Activated CD4-positive, alpha-beta T cell treated with anti-CD3 and anti-CD28 coated beads, Interleukin-2, amount 50 U/mL, for 24 hours (primary cell): ENCODE measurements at regions not wholly inside any gene's neighbourhood (a gene's known extent, or its start where the extent isn't known, plus 50 kb on each side); places are given as distances from the start of the nearest gene placed in this dataset.

ENCODE experiments used
- DNase-seq, 2 donors: peaks; one replicate each; pipeline ENCODE4 v3.0.0-alpha.2; 2020; ENCODE audit warnings: low read depth in 1 of 2, low spot score in 1 of 2

DNA sequence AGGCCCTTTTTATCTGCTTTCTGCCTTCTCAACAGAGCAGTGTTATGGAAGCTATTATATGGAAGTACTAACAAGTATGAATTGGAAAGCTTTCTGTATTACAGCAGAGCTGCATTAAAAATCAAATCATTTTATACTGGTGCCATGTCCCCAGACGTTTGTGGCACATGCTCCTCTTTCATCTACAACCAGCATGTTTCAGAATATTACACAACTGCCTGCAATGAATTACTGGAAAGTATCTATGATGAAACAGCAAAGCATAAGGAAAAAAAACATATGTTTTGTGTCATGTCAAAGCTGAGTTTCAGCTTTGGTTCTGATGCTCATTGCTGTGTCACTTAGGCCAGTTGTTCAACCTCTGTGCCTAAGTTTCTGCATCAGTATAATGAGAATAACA, 576.8 kb downstream of the GBA3 start:
- DNase-seq = no peak

DNA sequence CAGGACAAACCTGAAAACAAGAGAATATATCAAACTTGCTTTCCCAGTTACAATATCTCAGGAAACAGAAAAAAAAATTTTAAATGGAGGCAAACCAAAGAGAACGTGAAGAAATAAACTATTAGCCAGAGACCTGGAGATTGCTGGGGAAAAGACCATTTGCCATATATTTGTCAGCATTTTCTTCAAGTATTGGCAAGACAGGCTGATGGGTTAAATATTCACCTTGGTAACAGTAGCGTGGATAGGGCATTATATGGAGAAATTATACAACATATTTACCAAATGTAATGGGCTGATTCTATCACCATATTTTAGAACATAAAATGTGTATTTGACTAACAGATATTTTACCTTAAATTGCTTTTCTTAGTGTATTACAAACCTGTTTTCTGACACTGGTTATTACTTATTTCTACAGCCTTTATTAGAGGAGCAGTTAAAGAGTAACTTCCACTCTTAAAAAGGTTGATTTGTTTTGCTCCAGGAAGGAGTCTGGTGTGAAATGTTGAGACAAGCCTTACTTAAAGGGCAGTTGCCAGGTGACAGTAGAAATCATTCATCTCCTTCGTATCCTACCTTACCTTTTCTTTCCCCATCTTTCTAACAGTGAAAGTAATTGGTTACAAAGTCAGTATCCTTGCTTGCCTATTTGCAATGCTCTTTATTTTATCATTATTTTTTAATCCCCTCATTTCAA, 575.5 kb downstream of the GBA3 start:
- DNase-seq = no peak

DNA sequence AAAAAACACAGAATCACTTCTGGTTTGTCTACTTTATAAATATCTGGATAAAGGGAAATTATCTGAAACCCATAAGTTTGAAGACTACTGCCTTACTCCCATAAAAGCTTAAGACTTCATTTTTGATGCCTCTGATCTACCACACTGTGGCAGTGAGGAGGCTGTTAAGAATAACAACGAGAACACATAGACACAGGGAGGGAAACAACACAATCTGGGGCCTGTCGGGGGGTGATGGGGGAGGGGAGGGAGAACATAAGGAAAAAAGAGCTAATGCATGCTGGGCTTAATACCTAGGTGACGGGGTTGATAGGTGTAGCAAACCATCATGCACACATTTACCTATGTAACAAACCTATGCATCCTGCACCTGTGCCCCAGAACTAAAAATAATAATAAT, 573.7 kb downstream of the GBA3 start:
- no peak for DNase-seq

DNA sequence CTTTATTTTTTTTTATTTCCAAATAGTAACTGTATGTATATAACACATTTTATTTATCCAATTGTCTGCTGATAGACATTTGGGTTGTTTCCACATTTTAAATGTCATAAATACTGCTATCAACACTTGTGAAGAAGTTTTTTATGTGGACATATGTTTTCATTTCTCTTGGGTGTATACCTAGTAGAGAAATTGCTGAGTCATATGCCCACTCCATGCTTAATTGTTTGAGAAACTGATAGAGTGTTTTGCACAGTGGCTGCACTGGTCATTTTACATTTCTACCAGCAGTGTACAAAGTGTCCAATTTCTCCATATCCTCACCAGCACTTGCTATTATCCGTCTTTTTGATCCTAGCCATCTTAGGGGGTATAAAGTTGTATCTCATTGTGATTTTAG, 567.8 kb downstream of the GBA3 start:
- DNase-seq = no peak

DNA sequence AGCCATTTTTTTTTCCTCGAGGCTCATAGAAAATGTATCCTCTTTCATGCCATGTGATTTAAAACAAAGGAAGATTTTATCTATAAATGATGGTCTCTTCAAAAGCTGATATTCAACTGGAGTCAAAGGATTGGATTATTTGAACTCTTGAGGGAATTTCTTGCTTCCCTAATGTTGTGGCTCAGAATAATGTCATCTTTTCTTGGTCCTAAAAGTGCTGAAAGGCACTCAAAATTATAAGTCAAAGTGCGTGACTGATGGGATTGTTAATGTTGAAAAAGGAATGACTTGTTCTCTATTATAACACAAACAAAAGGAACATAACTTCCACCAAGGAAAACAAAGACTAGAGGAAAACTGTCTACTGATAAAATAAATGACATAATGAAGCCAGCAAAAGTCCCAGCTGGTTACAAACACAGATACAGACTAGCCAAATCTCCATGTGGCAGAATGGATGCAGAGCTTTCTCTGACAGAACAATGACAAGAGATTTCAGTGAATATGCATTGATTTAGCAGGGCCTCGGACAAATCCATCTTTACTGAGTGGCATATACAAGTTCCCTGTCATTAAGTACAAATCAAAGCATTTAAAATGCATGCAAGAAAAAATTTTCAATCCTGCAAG, 552.6 kb downstream of the GBA3 start:
- DNase-seq = no peak

DNA sequence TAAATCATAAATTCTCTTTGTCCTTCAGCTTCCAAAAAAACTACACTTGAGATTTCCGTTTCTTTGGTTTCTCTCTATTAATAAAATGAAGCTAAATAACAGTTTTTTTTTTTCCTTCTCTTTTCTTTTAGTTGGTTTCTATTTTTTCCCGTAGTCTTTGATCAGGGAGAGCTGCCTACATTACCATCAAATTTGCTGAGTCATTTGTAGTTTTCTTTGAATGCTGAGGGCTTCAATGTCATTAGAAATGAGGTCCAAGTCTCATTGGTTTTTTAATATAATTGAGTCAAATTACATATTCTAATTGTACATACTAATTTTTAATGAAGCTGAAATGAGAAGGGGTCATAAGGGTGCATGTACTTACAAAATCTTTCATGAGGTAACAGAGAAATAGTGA, 550.2 kb downstream of the GBA3 start:
- DNase-seq = no peak

DNA sequence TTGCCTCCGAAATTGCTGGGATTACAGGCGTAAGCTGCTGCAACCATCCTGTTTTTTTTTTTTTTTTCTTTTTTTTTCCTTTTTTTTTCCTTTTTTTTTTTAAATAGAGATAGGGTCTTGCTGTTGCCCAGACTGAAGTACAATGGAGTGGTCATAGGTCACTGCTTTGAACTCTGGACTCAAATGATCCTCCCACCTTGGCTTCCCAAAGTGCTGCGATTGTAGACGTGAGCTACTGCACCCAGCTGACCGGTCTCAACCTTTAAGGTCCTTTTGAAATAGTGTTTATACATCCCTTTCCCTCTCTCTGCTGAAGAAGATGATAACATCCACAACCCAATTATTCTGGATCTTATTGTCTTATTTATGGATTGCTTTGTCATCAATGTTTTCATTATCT, 548.7 kb downstream of the GBA3 start:
- DNase-seq = no peak

DNA sequence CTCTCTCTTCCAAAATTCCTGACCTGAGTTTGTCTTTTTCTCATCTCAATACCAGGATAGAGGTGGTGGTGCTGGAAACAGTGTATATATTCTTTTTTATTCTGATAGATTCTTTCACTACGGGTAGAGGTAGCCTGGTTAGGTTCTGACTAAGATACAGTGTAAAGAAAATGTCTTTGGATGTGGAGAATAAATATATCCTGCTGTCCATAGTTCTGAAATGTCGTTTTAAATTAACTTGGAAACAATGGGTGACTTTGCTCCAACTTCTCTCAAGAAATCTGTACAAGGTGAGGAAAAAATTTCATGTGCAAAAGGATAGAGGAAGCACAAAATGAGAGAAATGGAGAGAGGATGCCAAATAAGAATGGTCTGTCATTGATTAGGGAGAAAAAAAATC, 546.1 kb downstream of the GBA3 start:
- no peak for DNase-seq

DNA sequence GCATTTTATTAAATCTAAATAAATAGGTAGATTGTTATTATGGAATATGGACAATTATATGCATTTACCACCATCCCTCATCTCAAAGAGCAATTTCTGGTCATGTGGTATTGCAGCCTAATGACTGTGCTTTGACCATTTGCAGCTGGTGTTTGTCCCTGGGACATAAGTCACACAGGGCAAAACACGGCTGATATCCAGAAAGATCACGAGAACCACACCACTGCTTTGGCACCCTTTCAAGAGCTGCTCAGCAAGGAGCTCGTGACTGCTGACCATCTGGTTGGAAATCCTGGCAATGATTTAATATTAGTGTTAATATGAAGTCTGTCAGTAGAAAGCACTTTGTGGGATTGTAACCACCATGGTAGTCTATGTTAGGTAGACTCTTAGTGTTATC, 545.0 kb downstream of the GBA3 start:
- no peak for DNase-seq

DNA sequence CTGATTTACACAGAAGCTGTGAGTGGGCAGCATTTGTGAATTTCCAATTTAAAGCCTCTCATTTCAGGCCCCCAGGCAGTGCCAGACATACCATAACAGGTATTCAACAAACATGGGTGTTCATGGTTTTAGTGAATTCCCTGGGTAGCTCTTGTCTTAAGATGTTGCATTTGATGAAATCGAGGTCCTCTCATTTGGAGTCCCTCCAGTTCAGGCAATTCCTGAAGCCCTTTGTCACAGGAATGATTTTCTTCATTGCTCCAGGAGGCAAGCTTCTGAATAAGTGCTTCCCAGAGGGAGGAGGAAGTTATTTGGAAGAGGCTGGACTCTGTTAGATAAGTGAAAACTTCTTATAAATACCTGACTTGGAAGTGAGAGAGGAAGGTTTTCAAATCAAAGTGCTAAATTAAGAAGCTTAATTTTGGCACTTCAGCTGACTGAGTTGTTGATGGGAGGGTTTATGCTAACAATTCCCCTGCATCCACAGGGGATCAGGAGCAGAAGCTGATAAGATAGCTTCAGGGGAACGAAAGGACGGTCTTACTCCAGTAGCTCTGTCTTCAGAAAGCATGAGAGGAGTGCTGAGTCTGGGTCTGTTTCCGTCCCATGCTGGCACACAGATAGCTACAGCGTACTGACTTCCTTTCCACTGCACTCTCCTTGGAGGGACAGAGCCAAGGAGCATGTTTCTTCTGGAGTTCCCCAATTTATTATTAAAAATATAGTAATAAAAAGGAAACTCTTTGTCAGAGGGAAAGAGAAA, 543.1 kb downstream of the GBA3 start:
- DNase-seq = no peak

DNA sequence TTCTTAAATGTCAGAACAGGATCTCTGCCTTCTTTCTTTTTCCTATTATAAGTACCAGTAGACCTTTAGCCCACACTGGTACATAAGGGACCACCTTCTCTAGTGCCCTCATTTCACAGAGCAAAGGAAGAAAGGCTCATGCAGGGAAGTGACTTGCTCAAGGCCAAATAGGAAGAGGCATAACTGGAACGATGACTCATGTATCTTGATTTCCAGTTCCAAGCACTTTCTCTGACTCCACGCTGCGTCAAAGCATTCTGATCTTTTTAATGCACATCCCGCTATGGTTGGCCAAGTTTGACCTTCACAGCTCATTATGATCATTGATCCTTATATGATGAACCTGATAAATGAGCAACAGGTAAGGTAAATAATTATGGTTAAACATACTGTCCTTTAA, 542.0 kb downstream of the GBA3 start:
- DNase-seq = no peak

DNA sequence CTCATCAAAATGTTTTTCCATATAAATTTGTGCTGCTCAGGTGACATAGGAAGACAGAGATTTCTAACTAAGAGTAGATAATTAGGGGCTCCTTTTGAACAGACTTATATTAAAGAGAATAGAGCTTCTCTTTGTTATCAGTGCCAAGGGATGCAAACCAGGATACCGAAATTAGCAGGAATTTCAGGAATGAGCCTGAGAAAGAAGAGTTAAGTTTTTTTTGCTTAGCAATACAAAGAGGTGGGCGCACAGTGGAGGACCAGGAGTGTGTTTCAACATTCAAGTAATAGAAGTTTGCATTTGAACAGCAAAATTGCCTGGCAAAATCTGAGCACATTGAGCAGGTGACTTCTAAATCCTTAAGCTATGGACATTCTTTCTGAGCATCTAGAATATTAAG, 541.3 kb downstream of the GBA3 start:
- DNase-seq = no peak

DNA sequence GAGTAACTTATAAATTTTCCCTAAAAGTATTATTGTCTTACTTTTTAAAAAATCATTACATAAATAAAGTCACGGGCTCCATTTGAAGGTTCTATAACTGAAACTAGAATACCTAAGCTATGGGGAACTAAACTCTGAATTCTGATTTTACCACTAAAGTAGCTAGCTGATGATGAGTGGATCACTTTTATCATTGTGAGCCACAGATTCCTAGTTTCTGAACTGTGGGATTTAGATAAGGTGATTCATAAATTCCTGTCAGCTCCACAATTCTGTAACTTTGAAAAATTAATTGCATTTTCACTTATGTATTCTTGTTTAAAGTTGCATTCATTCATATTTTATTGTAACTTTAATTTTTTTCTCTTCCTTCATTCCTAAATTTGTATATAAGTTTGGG, 540.9 kb downstream of the GBA3 start:
- no peak for DNase-seq

DNA sequence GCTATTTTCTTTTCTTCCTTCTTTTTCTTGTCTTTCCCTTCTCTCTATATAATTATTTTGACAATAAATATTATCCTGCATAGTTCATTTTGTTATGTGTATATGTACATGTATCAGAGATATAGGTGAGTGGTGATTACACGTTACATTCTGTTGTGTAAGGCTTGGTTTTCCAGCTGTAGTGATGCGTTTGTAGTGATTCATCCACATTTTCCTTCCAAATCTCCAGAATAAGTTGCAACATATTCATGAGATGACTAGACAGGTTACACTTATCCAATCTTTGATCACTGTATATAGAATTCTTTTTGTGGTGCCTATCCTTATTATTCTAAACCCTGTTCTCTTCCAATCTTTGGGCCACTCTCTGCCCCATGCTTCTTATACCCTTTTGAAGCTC, 540.2 kb downstream of the GBA3 start:
- no peak for DNase-seq

DNA sequence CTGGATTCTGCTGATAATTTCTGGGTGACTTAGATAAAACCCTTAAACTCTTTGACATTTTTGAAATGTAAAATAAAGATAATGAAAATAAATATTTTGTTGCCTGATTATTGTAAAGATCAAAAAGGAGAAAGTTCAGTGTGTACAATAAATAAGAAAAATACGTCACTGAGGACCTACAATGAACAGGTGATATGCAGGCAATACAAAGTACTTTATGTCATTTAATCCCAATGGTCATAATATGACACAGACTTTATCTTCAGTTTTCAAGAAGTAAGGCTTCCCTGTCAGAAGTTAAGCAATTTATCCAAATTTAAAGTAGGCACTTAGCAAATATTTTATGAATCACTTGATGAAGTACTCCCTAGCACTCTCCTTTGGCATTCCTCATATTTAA, 532.8 kb downstream of the GBA3 start:
- DNase-seq = no peak

DNA sequence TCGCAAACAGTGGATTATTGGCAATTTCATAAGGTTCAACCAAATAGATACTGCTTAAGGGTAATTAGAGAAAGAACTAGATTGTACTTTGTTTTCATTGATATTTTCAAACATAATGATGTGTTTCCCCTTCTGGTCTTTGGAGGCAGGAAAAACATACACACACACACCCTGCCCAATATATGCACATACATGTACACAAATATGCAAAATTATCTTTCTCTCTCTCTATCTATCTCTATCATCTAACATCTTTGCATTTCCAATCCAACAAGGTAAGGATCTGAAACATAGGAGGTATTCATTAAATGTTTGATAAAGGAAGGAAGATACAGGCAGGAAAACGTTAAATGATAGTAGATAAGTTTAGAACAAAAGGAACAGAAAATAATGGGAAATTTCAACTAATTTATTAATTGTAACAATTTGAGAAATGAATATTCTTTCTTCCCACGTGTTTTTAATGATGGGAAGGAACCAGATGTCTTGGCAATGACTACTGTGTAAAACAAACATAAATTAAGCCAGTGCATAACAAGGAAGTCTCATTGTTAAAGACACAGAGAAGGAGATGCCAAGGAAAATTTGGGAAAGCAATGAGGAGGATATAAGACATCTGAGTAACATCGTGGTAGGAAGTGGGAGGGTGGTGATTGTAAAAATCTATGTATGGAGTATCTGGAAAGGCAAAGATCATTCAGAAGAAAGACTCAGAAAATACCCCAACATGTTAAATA, 532.1 kb downstream of the GBA3 start:
- no peak for DNase-seq

DNA sequence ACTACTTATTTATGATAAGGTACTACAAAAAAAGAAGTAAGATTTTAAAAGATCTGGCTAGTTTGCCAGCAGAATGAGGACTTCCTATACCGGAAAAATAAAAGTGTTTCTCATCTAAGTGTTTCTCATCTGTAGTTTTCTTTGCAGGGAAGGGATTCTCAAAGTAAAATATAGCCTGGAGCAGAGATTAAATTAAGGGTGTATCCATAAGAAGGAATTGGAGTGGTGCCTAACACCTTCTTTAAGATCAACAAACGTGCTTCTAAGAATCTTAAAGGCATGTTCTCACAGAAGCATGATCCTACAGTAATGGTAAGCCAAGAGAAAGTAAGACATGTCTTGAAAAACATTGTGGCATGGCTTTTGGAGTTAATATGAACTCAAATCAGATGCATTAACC, 528.2 kb downstream of the GBA3 start:
- no peak for DNase-seq

DNA sequence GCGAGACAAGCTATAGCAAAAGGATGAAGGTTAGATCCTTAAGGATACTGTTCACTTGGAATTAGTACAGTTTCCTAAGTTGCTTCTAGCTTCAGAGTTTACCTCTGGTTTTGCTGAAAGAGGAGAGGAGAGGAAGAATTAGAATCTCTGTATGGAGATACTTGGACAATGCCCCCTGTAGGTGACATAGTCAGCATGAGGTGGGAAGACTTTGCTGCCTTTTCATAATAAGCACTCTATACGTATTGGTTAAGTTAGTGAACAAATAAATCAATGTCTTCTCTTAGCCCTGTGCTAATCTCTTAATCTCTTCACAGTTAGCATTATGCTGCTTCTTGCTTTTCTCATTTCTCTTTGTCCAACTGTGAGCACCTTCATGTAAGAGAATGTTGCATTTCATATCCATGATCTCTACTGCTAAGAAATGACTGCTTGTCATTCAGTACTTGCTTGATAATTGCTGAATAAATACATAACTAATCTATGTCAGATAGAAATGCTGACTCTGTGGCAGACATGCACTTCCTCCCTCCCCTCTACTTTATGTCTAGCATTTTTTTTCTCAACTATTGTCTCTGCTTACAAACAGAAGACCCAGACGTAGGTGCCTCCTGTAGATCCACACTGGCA, 527.2 kb downstream of the GBA3 start:
- no peak for DNase-seq

DNA sequence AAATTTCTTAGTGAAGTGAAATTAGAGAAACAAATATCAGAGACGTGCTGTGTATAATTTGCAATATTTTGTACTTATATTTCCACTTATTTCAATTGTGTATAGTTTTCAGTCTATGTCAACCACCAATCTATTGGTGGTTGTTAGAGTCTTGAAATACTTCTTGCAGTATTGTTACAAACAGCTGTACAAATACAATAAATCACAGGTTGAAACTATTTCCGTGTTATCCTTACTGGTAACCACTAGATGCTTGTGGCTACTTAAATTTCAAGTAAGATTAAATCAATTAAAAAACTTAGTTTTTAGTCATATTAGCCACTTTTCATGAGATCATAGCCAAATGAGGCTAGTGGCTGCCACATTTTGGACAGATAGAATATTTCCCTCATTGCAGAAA, 520.5 kb downstream of the GBA3 start:
- no peak for DNase-seq

DNA sequence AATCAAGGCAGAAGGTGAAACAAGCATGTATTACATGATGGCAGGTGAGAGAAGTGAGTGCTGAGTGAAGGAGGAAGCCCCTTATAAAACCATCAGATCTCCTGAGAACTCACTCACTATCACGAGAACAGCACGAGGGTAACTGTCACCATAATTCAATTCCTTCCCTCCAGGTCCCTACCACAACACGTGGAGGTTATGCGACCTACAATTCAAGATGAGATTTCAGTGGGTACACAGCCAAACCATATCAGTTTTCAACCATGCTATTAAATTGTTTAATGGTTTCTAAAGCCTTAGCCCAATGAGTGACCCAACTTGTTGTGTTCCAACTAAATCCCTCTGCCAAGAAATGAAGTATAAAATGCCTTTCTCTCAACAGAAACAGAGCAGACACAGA, 519.8 kb downstream of the GBA3 start:
- DNase-seq = no peak

DNA sequence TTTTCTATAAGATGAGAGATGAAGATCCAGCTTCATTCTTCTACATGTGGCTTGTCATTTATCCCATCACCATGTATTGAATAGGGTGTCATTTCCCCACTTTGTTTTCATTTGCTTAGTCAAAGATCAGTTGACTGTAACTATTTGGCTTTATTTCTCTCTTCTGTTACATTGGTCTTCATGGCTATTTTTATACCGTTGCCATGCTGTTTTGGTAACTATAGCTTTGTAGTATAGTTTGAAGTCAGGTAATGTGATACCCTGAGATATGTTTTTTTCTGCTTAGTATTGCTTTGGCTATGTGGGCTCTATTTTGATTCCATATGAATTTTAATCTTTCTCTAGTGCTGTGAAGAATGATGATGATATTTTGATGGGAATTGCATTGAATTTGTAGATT, 514.3 kb downstream of the GBA3 start:
- DNase-seq = no peak
